Progenitor cell of endocrine pancreas (in vitro differentiated cells): ENCODE measurements at regions not wholly inside any gene's neighbourhood (a gene's known extent, or its start where the extent isn't known, plus 50 kb on each side); places are given as distances from the start of the nearest gene placed in this dataset.

Experiments used
- DNase-seq: peaks from one replicate; pipeline ENCODE4 v3.0.0; 2021; ENCODE audit warnings: low spot score; ENCODE audit not compliant: unreplicated experiment
- H3K27ac Mint-ChIP-seq: 2 replicates; pipeline ENCODE4 v1.8.0; 2021; ENCODE audit warnings: mild to moderate bottlenecking, moderate library complexity, mixed read lengths
- H3K27me3 Mint-ChIP-seq: 2 replicates; pipeline ENCODE4 v1.8.0; 2021; ENCODE audit warnings: mixed read lengths
- H3K36me3 Mint-ChIP-seq: 2 replicates; pipeline ENCODE4 v1.8.0; 2022; ENCODE audit warnings: mixed read lengths; ENCODE audit not compliant: insufficient read depth
- H3K4me1 Mint-ChIP-seq: 2 replicates; pipeline ENCODE4 v1.8.0; 2021; ENCODE audit warnings: low read depth, mixed read lengths
- H3K4me3 Mint-ChIP-seq: 2 replicates; pipeline ENCODE4 v1.8.0; 2021; ENCODE audit warnings: low read depth, mild to moderate bottlenecking, moderate library complexity, mixed read lengths
- H3K9me3 Mint-ChIP-seq: 2 replicates; pipeline ENCODE4 v1.8.0; 2021; ENCODE audit warnings: low read depth, mixed read lengths
- CTCF ChIP-seq: fragments of 200-600 bp; sonication (generic); IDR thresholded peaks from one replicate; pipeline ENCODE4 v1.5.0; 2021; ENCODE audit warnings: antibody characterized with exemption, mild to moderate bottlenecking; ENCODE audit not compliant: unreplicated experiment

GRCh38 chr21:27248814-27249213 is 281.9 kb upstream of the ADAMTS5 start:
- no peaks in the 10 kb centered on the region for H3K36me3 Mint-ChIP-seq
- TF ChIP-seq CTCF = no peak
- no peaks in the 10 kb centered on the region for H3K9me3 Mint-ChIP-seq
- no peaks in the 10 kb centered on the region for H3K4me1 Mint-ChIP-seq
- no peak overlapping the region for H3K4me3 Mint-ChIP-seq
- no peaks in the 10 kb centered on the region for H3K27me3 Mint-ChIP-seq
- DNase-seq = no peak
- H3K27ac Mint-ChIP-seq = no peak overlapping the region

GRCh38 chr21:27246741-27247140 is 279.9 kb upstream of the ADAMTS5 start:
- H3K4me3 Mint-ChIP-seq = no peak overlapping the region
- no peaks in the 10 kb centered on the region for H3K27me3 Mint-ChIP-seq
- DNase-seq = no peak
- no peaks in the 10 kb centered on the region for H3K36me3 Mint-ChIP-seq
- H3K27ac Mint-ChIP-seq = no peak overlapping the region
- no peaks in the 10 kb centered on the region for H3K9me3 Mint-ChIP-seq
- no peak for TF ChIP-seq CTCF
- no peaks in the 10 kb centered on the region for H3K4me1 Mint-ChIP-seq

- H3K9me3 Mint-ChIP-seq = no peaks in the 10 kb centered on the region
- TF ChIP-seq CTCF = no peak
- H3K36me3 Mint-ChIP-seq = no peaks in the 10 kb centered on the region
- H3K27ac Mint-ChIP-seq = no peak overlapping the region
- DNase-seq = no peak
- H3K4me1 Mint-ChIP-seq = no peaks in the 10 kb centered on the region
- no peaks in the 10 kb centered on the region for H3K27me3 Mint-ChIP-seq
- H3K4me3 Mint-ChIP-seq = no peak overlapping the region
Measured at GRCh38 chr21:27244776-27245175, 277.9 kb upstream of the ADAMTS5 start.

- no peak overlapping the region for H3K4me3 Mint-ChIP-seq
Measured at GRCh38 chr21:27244352-27244751, 277.5 kb upstream of the ADAMTS5 start.

GRCh38 chr21:27240839-27241238 is 274.0 kb upstream of the ADAMTS5 start:
- Mint-ChIP-seq H3K4me3 (no peak overlapping the region), H3K9me3 (no peaks in the 10 kb centered on the region), H3K36me3 (no peaks in the 10 kb centered on the region), H3K27ac (no peak overlapping the region), H3K27me3 (no peaks in the 10 kb centered on the region), H3K4me1 (no peaks in the 10 kb centered on the region)
- DNase-seq = no peak
- TF ChIP-seq CTCF = no peak

More at GRCh38 chr21:27244352-27244751, 277.5 kb upstream of the ADAMTS5 start:
- Mint-ChIP-seq H3K4me1 (no peaks in the 10 kb centered on the region), H3K27ac (no peak overlapping the region), H3K9me3 (no peaks in the 10 kb centered on the region), H3K36me3 (no peaks in the 10 kb centered on the region), H3K27me3 (no peaks in the 10 kb centered on the region)
- no peak for TF ChIP-seq CTCF
- DNase-seq = no peak
